GM06990 (cell line): ENCODE measurements at regions not wholly inside any gene's neighbourhood (a gene's known extent, or its start where the extent isn't known, plus 50 kb on each side); places are given as distances from the start of the nearest gene placed in this dataset.

ENCODE experiments used
- DNase-seq: peaks from one replicate; pipeline ENCODE4 v3.0.0-alpha.2; 2011; ENCODE audit not compliant: insufficient read length; ENCODE audit errors: extremely low read depth
- H3K27me3 ChIP-seq: replicated peaks from 2 replicates; pipeline ENCODE4 v1.6.0; 2011; ENCODE audit warnings: low read length; ENCODE audit not compliant: control insufficient read depth, insufficient read depth
- H3K36me3 ChIP-seq: 2 replicates; pipeline ENCODE4 v1.5.1; 2011; ENCODE audit warnings: low read length; ENCODE audit not compliant: control insufficient read depth, insufficient read depth
- H3K4me3 ChIP-seq: replicated peaks from 2 replicates; pipeline ENCODE4 v1.5.1; 2011; ENCODE audit warnings: low read depth, mild to moderate bottlenecking, control low read depth, low read length
- CTCF ChIP-seq: IDR thresholded peaks from 2 replicates; pipeline ENCODE4 v1.5.1; 2011; ENCODE audit warnings: low read length, control low read depth, mild to moderate bottlenecking, inconsistent platforms; ENCODE audit not compliant: insufficient read depth, poor library complexity, severe bottlenecking

DNA sequence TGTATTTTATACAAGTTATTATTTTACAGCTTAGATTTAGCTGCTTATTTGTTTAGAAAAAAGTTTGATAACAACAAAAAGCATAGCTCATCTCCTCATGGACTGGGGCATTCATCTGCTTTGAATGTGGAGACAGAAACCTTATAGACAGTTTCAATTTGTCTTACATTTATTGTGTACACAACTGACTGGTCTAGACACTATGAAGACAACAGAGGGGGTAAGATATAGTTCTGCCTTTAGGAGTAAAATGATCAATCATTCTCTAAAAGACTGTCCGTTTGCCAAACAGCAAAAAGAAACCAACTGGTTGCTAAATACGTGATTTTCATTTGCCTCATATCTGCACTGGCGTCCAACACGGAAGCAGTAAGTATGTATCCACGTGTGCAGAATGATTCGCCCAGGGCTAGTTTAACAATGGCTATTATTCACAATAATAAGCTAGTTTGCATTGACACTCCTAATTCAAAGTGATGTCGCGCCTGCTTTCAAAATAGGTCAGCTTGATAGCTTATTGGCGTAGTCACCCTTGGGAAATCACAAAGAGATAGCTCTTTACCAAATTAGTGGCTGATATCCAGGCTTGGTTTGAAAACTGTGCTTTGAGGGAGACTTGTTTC lies 153.6 kb downstream of the BMP2 start:
- Histone ChIP-seq H3K27me3 (no peaks in the 10 kb centered on the region), H3K36me3 (no peaks in the 10 kb centered on the region), H3K4me3 (no peak overlapping the region)
- DNase-seq, result no peak
- TF ChIP-seq CTCF, result no peak

GRCh38 chr20:6921717-6922386 lies 154.4 kb downstream of the BMP2 start:
- Histone ChIP-seq H3K27me3 (no peaks in the 10 kb centered on the region), H3K36me3 (no peaks in the 10 kb centered on the region), H3K4me3 (no peak overlapping the region)
- TF ChIP-seq CTCF, result no peak
- no peak for DNase-seq

GRCh38 chr20:6924681-6925080 lies 157.2 kb downstream of the BMP2 start:
- H3K4me3 ChIP-seq, result no peak overlapping the region
- no peaks in the 10 kb centered on the region for H3K36me3 ChIP-seq
- TF ChIP-seq CTCF, result no peak
- H3K27me3 ChIP-seq, result no peaks in the 10 kb centered on the region
- DNase-seq, result no peak

- Histone ChIP-seq H3K4me3 (no peak overlapping the region), H3K27me3 (no peaks in the 10 kb centered on the region), H3K36me3 (no peaks in the 10 kb centered on the region)
- no peak for DNase-seq
- TF ChIP-seq CTCF, result no peak
Observed at GRCh38 chr20:6925744-6926278, 158.3 kb downstream of the BMP2 start.

DNA sequence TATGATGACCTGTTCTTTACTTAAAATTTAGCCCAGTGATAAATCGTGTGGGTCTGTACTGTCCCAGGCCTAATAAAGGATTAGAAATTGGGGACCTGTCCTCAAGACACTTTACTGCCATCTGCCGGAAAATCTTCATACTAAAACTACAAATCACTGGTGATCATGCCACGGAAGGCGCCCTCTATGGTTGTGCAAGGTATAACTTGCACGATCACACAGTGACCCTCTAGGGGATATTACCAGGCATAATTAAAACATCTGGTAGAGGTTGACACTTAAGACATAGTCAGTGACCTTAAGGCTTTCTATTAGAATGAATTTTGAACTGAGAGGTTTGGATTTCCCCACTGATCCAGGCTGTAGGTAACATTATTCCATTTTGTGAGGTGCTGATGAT lies 172.6 kb downstream of the BMP2 start:
- Histone ChIP-seq H3K4me3 (no peak overlapping the region), H3K36me3 (no peaks in the 10 kb centered on the region), H3K27me3 (no peaks in the 10 kb centered on the region)
- no peak for TF ChIP-seq CTCF
- no peak for DNase-seq
